Effector memory CD8-positive, alpha-beta T cell (primary cell): ENCODE measurements at regions not wholly inside any gene's neighbourhood (a gene's known extent, or its start where the extent isn't known, plus 50 kb on each side); places are given as distances from the start of the nearest gene placed in this dataset.

ENCODE experiments used
- ATAC-seq: fragments of 150-1000 bp; cut with Tn5 transposase; replicated peaks from 2 replicates; pipeline ENCODE4 v1.10.0; 2021; ENCODE audit warnings: mild to moderate bottlenecking, moderate library complexity
- DNase-seq, 3 experiments: peaks; one replicate each; pipeline ENCODE4 v3.0.0; 2021
- H3K27ac Mint-ChIP-seq, 2 donors: one replicate each; pipeline ENCODE4 v1.8.0; 2022; ENCODE audit warnings: mild to moderate bottlenecking in 2 of 2, mixed read lengths in 2 of 2, moderate library complexity in 2 of 2
- H3K27me3 Mint-ChIP-seq, 2 donors: one replicate each; pipeline ENCODE4 v1.8.0; 2022; ENCODE audit warnings: mixed read lengths in 2 of 2
- H3K36me3 Mint-ChIP-seq: one replicate; pipeline ENCODE4 v1.8.0; 2022; ENCODE audit warnings: mild to moderate bottlenecking, moderate library complexity, mixed read lengths; ENCODE audit not compliant: insufficient read depth
- H3K4me1 Mint-ChIP-seq, 2 donors: one replicate each; pipeline ENCODE4 v1.8.0; 2022; ENCODE audit warnings: low read depth in 2 of 2, mixed read lengths in 2 of 2
- H3K4me3 Mint-ChIP-seq, 2 donors: one replicate each; pipeline ENCODE4 v1.8.0; 2022; ENCODE audit warnings: mild to moderate bottlenecking in 2 of 2, mixed read lengths in 2 of 2, moderate library complexity in 2 of 2
- H3K9me3 Mint-ChIP-seq, 2 donors: one replicate each; pipeline ENCODE4 v1.8.0; 2022; ENCODE audit warnings: mixed read lengths in 2 of 2

DNA sequence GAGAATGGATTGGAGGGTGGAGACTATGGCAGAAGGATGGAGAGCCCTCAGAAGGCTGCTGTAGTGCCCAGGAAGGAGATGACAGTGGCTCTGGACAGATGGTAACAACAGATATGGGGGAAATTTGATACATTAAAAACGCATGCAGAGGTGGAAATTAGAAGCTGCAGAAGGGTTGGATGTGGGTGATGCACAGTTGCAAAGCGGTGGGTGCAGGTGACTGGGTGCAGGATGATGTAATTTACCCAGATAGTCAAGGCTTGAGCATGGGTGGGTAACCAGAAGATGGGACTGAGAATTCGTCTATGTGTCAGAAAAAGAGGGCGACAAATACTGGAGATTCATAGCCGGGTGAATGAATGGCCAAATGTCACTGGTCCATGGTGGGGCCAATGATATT, 570.3 kb downstream of the MN1 start:
- H3K27me3 Mint-ChIP-seq: peaks cover 23 to 44% of the 10 kb centered on the region in 2 donors
- ATAC-seq (no peak), DNase-seq (no peak)
- H3K36me3 Mint-ChIP-seq: no peaks in the 10 kb centered on the region
- H3K27ac Mint-ChIP-seq: no peak overlapping the region
- H3K9me3 Mint-ChIP-seq: no peaks in the 10 kb centered on the region
- no peak overlapping the region for H3K4me3 Mint-ChIP-seq
- no peaks in the 10 kb centered on the region for H3K4me1 Mint-ChIP-seq

GRCh38 chr22:27232077-27232476, 569.5 kb downstream of the MN1 start:
- Mint-ChIP-seq H3K4me3 (no peak overlapping the region), H3K4me1 (no peaks in the 10 kb centered on the region), H3K27ac (no peak overlapping the region), H3K9me3 (no peaks in the 10 kb centered on the region), H3K27me3 (peaks cover 23 to 44% of the 10 kb centered on the region in 2 donors), H3K36me3 (no peaks in the 10 kb centered on the region)
- DNase-seq: no peak
- ATAC-seq: no peak

DNA sequence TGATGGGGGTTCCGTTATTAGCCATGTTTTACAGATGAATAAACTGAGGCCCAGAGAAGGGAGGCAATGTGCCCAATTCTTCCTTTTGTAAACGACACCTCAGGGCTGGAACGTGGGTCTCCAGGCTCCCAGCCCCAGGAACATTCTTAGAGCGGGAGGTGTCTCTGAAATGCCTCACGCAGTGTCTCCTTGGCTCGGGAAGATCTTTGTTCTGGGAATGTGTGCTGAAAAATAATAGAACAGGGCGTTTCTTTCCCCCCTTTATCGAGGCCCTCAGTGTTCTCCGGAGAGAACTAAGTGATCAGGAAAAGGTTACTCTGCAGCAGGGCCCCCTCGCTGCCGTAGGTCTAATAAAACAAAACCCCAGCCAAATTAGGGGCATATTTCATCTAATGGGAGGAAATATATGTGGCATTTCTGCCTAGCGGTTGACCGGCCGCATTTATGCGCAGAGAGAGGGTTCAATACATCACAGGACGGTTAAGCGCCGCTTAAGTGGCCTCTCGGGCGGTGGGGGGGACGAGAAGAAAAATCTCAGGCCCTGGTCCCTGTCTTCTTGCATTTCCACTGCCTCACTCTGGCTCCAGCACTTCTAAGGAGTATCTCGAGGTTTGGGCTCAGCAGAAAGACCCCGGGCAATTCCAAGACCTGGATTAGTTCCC, 564.3 kb downstream of the MN1 start:
- H3K27ac Mint-ChIP-seq: no peak overlapping the region
- ATAC-seq (no peak), DNase-seq (no peak)
- H3K36me3 Mint-ChIP-seq: no peaks in the 10 kb centered on the region
- no peaks in the 10 kb centered on the region for H3K9me3 Mint-ChIP-seq
- no peak overlapping the region for H3K4me3 Mint-ChIP-seq
- no peaks in the 10 kb centered on the region for H3K4me1 Mint-ChIP-seq
- peaks cover 25 to 39% of the 10 kb centered on the region in 2 donors for H3K27me3 Mint-ChIP-seq

GRCh38 chr22:27238935-27239510, 562.5 kb downstream of the MN1 start:
- DNase-seq (no peak), ATAC-seq (no peak)
- Mint-ChIP-seq H3K36me3 (no peaks in the 10 kb centered on the region), H3K4me1 (no peaks in the 10 kb centered on the region), H3K4me3 (no peak overlapping the region), H3K27ac (no peak overlapping the region), H3K9me3 (no peaks in the 10 kb centered on the region), H3K27me3 (peaks cover 20 to 32% of the 10 kb centered on the region in 2 donors)

GRCh38 chr22:27239520-27239919, 562.0 kb downstream of the MN1 start:
- no peak overlapping the region for H3K4me3 Mint-ChIP-seq
- peaks cover 18 to 32% of the 10 kb centered on the region in 2 donors for H3K27me3 Mint-ChIP-seq
- no peaks in the 10 kb centered on the region for H3K36me3 Mint-ChIP-seq
- DNase-seq (no peak), ATAC-seq (no peak)
- H3K4me1 Mint-ChIP-seq: no peaks in the 10 kb centered on the region
- no peak overlapping the region for H3K27ac Mint-ChIP-seq
- H3K9me3 Mint-ChIP-seq: no peaks in the 10 kb centered on the region

DNA sequence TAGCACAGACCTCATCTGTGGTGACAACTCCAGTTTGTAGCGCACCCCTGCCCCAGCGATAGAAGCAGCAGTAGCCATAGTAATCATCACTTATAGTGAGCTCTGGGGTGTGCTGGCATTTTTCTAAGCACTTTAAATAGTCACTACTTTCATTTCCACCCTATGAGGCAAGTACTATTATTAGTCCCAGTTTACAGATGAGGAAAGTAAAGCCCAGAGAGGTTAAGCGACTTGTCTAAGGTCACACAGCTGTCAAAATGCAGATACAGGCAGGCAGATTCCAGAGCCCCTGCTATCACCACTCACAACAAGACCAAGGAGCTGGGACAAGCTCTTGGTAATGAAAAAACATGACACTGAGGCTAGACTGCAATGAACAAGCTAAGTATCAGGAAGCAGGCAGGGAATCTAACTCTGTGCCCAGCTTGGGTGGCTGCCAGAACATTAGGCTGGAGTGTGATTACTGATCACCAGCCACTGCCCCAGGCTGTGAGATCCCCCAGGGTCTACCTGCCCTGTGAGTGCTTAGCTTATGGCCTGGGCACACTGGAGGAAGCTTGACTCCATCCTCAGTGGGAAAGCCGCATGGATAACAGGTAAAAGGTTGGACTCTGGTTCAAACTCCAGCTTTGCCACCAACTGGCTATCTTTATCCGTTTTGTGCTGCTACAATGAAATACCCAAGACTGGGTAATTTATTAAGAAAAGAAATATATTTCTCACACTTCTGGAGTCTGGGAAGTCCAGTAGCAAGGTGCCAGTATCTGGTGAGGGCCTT, 561.1 kb downstream of the MN1 start:
- Mint-ChIP-seq H3K27ac (no peak overlapping the region), H3K36me3 (no peaks in the 10 kb centered on the region), H3K9me3 (no peaks in the 10 kb centered on the region), H3K4me3 (no peak overlapping the region), H3K4me1 (no peaks in the 10 kb centered on the region), H3K27me3 (peaks cover 15 to 25% of the 10 kb centered on the region in 2 donors)
- DNase-seq (no peak), ATAC-seq (no peak)

GRCh38 chr22:27241430-27242321, 559.9 kb downstream of the MN1 start:
- H3K4me3 Mint-ChIP-seq: no peak overlapping the region
- no peaks in the 10 kb centered on the region for H3K4me1 Mint-ChIP-seq
- ATAC-seq (no peak), DNase-seq (no peak)
- H3K9me3 Mint-ChIP-seq: no peaks in the 10 kb centered on the region
- peaks cover 15 to 22% of the 10 kb centered on the region in 2 donors for H3K27me3 Mint-ChIP-seq
- no peak overlapping the region for H3K27ac Mint-ChIP-seq
- H3K36me3 Mint-ChIP-seq: no peaks in the 10 kb centered on the region

GRCh38 chr22:27242474-27242873, 559.1 kb downstream of the MN1 start:
- ATAC-seq: no peak
- Mint-ChIP-seq H3K27ac (no peak overlapping the region), H3K9me3 (no peaks in the 10 kb centered on the region)

DNA sequence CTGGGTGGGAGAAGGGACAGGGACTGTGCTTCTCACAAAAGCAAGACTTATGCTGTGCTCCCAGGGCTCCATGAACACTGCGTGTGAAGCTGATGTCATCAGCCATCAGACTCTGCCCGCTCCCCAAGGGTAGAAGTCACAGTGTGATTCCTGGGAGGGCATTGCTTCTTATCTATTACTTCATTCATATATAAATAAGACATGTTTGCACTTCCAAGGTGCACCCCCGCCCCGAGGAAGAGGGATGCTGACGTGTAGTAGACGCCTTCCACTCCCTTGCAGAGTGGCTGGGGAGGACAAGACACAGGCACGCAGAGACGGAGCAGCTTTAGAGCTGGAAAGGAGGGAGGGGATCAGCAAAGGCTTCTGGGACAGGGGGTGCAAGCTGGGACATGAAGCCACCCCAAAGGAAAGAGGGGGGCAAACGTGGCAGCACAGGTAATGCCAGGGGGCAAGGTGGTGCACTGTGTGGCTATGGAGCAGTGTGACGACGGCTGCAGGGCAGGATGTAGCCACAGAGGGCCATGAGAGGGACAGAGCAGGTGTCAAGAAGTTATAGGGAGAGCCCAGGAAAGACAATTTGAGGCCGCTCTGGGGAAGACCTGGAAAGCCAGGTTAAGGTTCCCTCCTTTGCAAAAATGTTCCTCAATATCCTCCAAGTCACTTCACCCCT, 558.5 kb downstream of the MN1 start:
- ATAC-seq: no peak
- no peak overlapping the region for H3K4me3 Mint-ChIP-seq
- H3K27ac Mint-ChIP-seq: no peak overlapping the region
- no peak for DNase-seq
- H3K27me3 Mint-ChIP-seq: peaks cover 15 to 22% of the 10 kb centered on the region in 2 donors
- peaks cover 0 to 2% of the 10 kb centered on the region in 2 donors for H3K4me1 Mint-ChIP-seq
- H3K36me3 Mint-ChIP-seq: no peaks in the 10 kb centered on the region
- no peaks in the 10 kb centered on the region for H3K9me3 Mint-ChIP-seq

More at GRCh38 chr22:27242474-27242873, 559.1 kb downstream of the MN1 start:
- H3K36me3 Mint-ChIP-seq: no peaks in the 10 kb centered on the region
- H3K4me1 Mint-ChIP-seq: peaks cover 0 to 2% of the 10 kb centered on the region in 2 donors
- H3K27me3 Mint-ChIP-seq: peaks cover 15 to 22% of the 10 kb centered on the region in 2 donors
- H3K4me3 Mint-ChIP-seq: no peak overlapping the region
- DNase-seq: no peak

DNA sequence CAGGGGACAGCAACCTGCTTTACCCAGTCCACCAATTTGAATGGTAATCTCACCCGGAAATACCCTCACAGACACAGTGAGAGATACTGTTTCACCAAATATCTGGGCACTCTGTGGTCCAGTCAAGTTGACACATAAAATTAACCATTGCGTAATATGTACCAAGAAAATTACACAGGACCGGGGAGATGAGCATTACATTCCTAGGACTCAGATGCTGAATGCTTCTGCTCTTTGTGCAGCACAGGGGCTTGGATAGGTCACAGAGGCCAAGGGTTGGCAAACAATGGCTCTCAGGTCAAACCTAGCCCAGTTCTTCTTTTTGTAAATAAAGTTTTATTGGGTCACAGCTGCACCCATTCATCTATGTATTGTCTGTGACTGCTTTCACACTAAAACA, 557.2 kb downstream of the MN1 start:
- Mint-ChIP-seq H3K36me3 (no peaks in the 10 kb centered on the region), H3K4me3 (no peak overlapping the region), H3K4me1 (peaks cover 0 to 2% of the 10 kb centered on the region in 2 donors), H3K9me3 (no peaks in the 10 kb centered on the region), H3K27me3 (peaks cover 15 to 20% of the 10 kb centered on the region in 2 donors), H3K27ac (no peak overlapping the region)
- DNase-seq: no peak
- ATAC-seq: no peak

DNA sequence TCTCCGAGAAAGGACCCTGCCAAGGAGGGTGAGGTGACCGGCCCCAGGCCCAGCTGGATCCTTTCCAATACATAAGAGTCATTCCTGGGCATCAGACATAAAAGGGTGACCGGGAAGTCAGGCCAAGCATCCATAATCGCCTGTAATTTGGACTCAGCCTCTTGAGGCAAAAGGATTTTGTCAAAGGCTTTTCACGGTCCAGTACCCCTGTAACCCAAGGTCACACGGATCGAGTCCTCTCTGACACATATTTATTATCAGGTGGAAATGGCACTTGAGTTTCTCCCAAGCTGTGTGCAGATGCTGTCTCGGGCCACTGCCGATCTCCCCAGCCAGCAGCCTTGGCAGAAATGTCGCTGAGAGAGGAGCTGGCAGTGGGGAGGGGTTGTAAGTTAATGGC, 556.5 kb downstream of the MN1 start:
- DNase-seq (no peak), ATAC-seq (no peak)
- Mint-ChIP-seq H3K27me3 (peaks cover 8 to 13% of the 10 kb centered on the region in 2 donors), H3K4me1 (peaks cover 0 to 2% of the 10 kb centered on the region in 2 donors), H3K36me3 (no peaks in the 10 kb centered on the region), H3K9me3 (no peaks in the 10 kb centered on the region), H3K4me3 (no peak overlapping the region), H3K27ac (no peak overlapping the region)

- peaks cover 6 to 15% of the 10 kb centered on the region in 2 donors for H3K27me3 Mint-ChIP-seq
- H3K27ac Mint-ChIP-seq: no peak overlapping the region
- no peak for ATAC-seq
These were observed 555.0 kb downstream of the MN1 start for GRCh38 chr22:27246558-27246957.

More at GRCh38 chr22:27246558-27246957, 555.0 kb downstream of the MN1 start:
- H3K4me3 Mint-ChIP-seq: no peak overlapping the region
- H3K4me1 Mint-ChIP-seq: peaks cover 0 to 2% of the 10 kb centered on the region in 2 donors
- DNase-seq: no peak
- H3K9me3 Mint-ChIP-seq: no peaks in the 10 kb centered on the region
- no peaks in the 10 kb centered on the region for H3K36me3 Mint-ChIP-seq
